ENCODE measurements at regions not wholly inside any gene's neighbourhood (a gene's known extent, or its start where the extent isn't known, plus 50 kb on each side); places are given as distances from the start of the nearest gene placed in this dataset.

- H3K9me3 Mint-ChIP-seq (ENCODE audit: unreplicated experiment), result no peaks in the 10 kb centered on the region
- no peak overlapping the region for H3K4me3 Mint-ChIP-seq (ENCODE audit: unreplicated experiment)
- H3K27me3 Mint-ChIP-seq (ENCODE audit: unreplicated experiment), result no peaks in the 10 kb centered on the region
- no peak for DNase-seq (ENCODE audit: extremely low spot score, unreplicated experiment)
- no peaks in the 10 kb centered on the region for H3K36me3 Mint-ChIP-seq (ENCODE audit: unreplicated experiment)
- H3K27ac Mint-ChIP-seq (ENCODE audit: unreplicated experiment), result no peak overlapping the region
- TF ChIP-seq CTCF (IDR thresholded peaks at IDR 0.05), result no peak
- H3K4me1 Mint-ChIP-seq (ENCODE audit: unreplicated experiment), result no peaks in the 10 kb centered on the region
These were observed 319.4 kb downstream of the BRINP2 start for GRCh38 chr1:177490036-177490639.

GRCh38 chr1:177488722-177489121 lies 318.0 kb downstream of the BRINP2 start:
- H3K36me3 Mint-ChIP-seq (ENCODE audit: unreplicated experiment), result no peaks in the 10 kb centered on the region
- no peak overlapping the region for H3K27ac Mint-ChIP-seq (ENCODE audit: unreplicated experiment)
- no peaks in the 10 kb centered on the region for H3K4me1 Mint-ChIP-seq (ENCODE audit: unreplicated experiment)
- no peak for DNase-seq (ENCODE audit: extremely low spot score, unreplicated experiment)
- no peaks in the 10 kb centered on the region for H3K27me3 Mint-ChIP-seq (ENCODE audit: unreplicated experiment)
- no peaks in the 10 kb centered on the region for H3K9me3 Mint-ChIP-seq (ENCODE audit: unreplicated experiment)
- no peak for TF ChIP-seq CTCF (IDR thresholded peaks at IDR 0.05)
- no peak overlapping the region for H3K4me3 Mint-ChIP-seq (ENCODE audit: unreplicated experiment)

- Mint-ChIP-seq H3K4me1 (ENCODE audit: unreplicated experiment) (no peaks in the 10 kb centered on the region), H3K36me3 (ENCODE audit: unreplicated experiment) (no peaks in the 10 kb centered on the region), H3K4me3 (ENCODE audit: unreplicated experiment) (no peak overlapping the region), H3K27ac (ENCODE audit: unreplicated experiment) (no peak overlapping the region), H3K9me3 (ENCODE audit: unreplicated experiment) (no peaks in the 10 kb centered on the region), H3K27me3 (ENCODE audit: unreplicated experiment) (no peaks in the 10 kb centered on the region)
- no peak for DNase-seq (ENCODE audit: extremely low spot score, unreplicated experiment)
- TF ChIP-seq CTCF (IDR thresholded peaks at IDR 0.05), result no peak
These were observed 316.7 kb downstream of the BRINP2 start for GRCh38 chr1:177487481-177487880.

- H3K9me3 Mint-ChIP-seq (ENCODE audit: unreplicated experiment), result no peaks in the 10 kb centered on the region
- H3K27me3 Mint-ChIP-seq (ENCODE audit: unreplicated experiment), result no peaks in the 10 kb centered on the region
- H3K36me3 Mint-ChIP-seq (ENCODE audit: unreplicated experiment), result no peaks in the 10 kb centered on the region
- no peak for DNase-seq (ENCODE audit: extremely low spot score, unreplicated experiment)
- H3K4me1 Mint-ChIP-seq (ENCODE audit: unreplicated experiment), result peaks cover 1% of the 10 kb centered on the region
- TF ChIP-seq CTCF (IDR thresholded peaks at IDR 0.05), result no peak
- no peak overlapping the region for H3K27ac Mint-ChIP-seq (ENCODE audit: unreplicated experiment)
- no peak overlapping the region for H3K4me3 Mint-ChIP-seq (ENCODE audit: unreplicated experiment)
These were observed 310.1 kb downstream of the BRINP2 start for GRCh38 chr1:177480741-177481305.

GRCh38 chr1:177479600-177479999 lies 308.8 kb downstream of the BRINP2 start:
- Mint-ChIP-seq H3K27me3 (ENCODE audit: unreplicated experiment) (no peaks in the 10 kb centered on the region), H3K4me3 (ENCODE audit: unreplicated experiment) (no peak overlapping the region), H3K9me3 (ENCODE audit: unreplicated experiment) (no peaks in the 10 kb centered on the region), H3K27ac (ENCODE audit: unreplicated experiment) (no peak overlapping the region), H3K36me3 (ENCODE audit: unreplicated experiment) (no peaks in the 10 kb centered on the region), H3K4me1 (ENCODE audit: unreplicated experiment) (peaks cover 1% of the 10 kb centered on the region)
- TF ChIP-seq CTCF (IDR thresholded peaks at IDR 0.05), result no peak
- DNase-seq (ENCODE audit: extremely low spot score, unreplicated experiment), result no peak

Data from osteocyte (in vitro differentiated cells).